NCI-H1436 (cell line): ENCODE measurements at regions not wholly inside any gene's neighbourhood (a gene's known extent, or its start where the extent isn't known, plus 50 kb on each side); places are given as distances from the start of the nearest gene placed in this dataset.
A peak's percentile ranks its signal among the peaks of the same experiment; 100 is the strongest.
"Not testable (repeated sequence)": the region's sequence is repeated elsewhere in the genome, so short reads cannot be mapped to it uniquely, and the experiment has no call there.

ENCODE experiments used
- DNase-seq: peaks from one replicate; lab custom pipeline; 2025; lab: John Stamatoyannopoulos, UW

DNA sequence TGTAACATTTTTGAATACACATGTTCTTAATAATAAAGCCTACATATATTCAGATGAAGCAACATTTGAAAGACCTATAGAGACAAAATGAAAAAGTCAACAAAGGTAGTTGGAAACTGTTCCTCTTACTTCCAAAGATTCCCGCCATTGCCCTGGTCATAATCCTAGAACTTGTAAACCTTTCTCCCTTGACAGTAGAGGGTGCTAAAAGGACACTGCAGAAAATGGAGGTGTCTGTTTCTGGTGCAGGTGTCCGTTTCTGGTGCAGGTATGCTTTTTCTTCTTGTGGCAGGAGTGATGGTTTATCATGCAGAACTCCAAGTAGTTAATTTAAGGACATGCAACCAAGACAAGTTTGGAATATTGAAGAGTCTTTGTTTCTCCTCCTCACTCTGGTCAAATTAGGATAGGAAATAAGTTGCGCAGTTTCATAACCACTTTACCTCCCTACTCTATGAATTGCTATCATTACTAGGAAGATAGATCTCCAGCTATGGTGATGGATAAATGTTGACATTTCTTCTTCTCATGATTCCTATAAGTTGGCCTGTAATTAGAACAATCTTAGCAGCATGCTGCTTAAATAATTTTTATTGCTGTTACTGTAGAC is 56.0 kb upstream of the FAM174A start:
- peak; percentile 30 for DNase-seq

DNA sequence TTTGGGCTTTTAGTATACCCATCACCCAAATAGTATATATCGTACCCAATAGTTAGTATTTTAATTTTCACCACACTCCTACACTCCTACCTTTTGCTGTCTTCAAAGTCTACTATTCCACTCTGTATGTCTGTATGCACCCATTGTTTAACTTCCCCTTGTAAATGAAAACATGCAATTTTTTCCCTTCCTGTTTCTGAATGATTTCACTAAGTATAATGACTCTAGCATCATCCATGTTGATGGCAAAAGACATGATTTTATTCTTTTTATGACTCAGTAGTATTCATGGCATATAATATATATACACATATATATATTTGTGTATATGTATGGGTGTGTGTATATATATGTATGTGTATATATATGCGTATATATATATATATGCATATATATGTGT is 63.1 kb upstream of the FAM174A start:
- no peak for DNase-seq

DNA sequence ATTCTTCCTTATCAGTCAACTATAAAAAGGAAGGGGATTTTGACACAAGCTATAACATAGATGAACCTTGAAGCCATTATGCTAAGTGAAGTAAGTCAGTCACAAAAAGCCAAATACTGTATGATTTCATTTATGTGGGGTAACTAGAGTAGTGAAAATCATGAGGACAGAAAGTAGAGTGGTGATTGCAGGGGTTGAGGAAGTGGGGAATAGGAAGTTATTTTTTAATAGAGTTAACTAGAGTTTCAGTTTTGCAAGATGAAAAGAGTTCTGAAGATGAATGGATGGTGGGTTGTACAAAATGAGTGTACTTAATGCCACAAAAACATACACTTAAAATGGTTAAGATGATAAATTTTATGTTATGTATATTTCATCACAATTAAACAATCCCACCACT is 65.4 kb upstream of the FAM174A start:
- no peak for DNase-seq

DNA sequence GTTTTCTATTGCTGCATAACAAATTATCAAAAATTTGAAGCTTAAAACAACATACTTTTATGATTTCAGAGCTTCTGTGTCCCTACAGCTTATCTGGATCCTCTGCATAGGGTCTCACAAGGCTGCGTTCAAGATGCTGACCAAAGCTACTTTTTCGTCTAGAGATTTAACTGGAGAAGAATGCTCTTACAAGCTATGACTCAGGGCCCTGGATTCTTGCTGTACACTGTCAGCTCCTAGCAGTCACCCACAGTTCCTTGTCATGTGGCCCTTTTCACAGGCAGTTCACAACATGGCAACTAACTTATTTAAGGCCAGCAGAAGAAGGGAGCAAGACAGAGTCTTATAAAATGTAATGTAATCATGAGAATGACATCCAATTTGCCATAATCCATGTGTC is 70.8 kb upstream of the FAM174A start:
- DNase-seq: no peak

DNA sequence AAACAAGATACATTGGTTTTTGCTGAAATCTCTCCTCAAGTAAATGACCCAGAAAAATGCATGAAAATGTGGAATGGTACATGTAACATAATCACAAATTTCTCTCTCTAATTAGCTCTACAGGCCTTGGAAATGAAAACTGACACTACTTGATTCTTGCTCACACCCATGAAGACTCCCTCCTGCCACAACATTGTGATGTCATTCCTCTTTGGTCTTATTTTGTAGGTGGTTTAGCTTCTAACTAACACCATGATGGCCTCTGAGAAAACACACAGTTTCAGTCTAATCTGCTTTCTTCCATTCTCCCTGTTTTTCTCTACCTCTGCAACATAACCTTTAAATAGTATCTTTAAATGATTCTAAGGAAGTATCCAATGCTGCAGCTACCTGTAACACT is 78.6 kb upstream of the FAM174A start:
- DNase-seq: no peak

DNA sequence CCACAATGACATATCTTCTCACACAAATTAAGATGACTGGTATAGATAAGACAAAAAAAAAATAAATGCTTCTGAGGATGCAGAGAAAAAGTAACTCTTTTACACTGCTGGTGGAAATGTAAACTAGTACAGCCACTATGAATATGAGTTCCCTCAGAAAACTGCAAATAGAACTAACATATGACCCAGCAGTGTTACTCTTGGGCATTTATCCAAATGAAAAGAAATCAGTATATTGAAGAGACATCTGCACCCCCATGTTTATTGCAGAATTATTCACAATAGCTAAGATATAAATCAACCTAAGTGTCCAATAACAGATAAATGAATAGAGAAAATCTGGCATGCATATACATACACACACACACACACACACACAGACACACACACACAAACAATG is 83.0 kb upstream of the FAM174A start:
- no peak for DNase-seq

DNA sequence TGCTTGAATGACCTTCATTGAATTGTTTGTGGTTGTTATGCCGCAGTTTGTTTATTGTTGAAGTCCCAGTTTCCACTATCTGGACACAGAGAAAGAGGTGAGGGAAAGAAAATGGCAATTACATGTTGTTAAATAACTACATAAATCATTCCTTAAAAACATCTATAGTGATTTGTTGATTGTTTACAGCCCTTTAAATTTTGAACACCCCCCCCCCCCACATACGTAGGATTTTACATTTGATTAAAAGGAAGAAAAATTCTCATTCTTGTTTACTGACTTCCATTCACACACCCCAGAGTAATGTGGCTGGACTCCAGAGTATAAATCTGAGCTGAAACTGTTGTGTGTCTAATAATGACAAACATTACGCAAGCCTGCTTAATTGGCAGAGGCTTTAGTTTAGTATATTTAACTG is 87.1 kb upstream of the FAM174A start:
- no peak for DNase-seq

DNA sequence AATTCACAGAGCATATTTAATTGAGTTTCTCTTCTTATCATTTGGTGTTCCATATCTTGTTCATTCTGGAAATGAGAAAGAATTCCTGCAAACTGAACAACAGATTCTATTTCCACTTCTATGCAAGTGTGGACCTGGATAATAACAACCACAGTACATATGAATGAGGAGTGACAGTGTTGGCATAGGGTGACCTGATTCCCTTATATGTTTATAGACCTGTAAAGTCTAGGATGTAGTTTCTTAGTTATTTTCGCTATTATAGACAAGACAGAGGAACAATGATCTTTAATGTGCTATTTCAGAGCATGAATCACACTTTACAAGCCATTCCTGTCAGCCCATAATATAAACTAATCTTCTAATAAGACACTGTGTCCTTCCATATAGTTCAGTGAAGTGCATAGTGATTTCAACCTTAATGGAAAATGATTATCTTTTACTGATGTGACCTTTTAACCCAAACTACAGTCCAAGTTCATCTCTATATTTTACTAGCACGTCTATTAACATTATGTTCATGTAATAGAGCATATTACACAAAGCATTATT is 88.2 kb upstream of the FAM174A start:
- no peak for DNase-seq

DNA sequence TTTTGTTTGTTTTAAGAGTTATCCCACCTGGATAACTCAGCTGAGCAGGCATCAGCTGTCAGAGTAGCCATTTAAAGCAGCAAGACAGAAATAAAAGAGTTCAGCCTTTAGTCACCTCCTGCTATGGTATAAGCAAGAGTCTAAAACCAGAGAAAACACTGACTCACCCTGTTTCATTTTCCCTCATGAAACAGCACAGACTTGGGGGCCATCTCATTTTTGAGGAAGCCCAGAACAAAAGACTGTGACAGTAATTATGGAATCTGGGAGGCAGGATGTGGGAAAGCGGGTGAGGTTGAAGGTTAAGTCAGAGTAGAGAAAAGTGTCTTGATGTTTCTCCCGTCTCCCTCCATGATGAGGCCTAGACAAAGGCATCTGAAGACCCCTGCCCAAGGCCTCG is 90.2 kb upstream of the FAM174A start:
- no peak for DNase-seq

DNA sequence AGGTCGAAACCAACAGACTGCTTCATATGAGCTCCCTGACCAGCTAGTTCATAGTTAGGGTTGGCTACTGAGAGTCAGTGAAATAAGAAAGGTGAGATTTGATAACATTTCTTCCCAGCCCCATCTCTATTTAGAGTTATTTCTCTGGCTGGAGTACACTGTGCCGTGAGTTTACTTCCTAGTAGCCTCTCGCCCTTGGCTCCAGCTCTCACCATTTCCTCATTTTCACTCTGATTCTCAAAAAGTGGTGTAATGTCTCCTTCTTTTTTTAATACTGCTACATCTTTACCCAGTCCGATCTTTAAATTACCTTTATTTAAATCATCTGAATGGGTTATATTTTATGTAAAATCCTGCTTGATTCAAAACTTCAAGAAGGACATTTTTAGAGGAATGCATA is 100.4 kb upstream of the FAM174A start:
- DNase-seq: no peak

DNA sequence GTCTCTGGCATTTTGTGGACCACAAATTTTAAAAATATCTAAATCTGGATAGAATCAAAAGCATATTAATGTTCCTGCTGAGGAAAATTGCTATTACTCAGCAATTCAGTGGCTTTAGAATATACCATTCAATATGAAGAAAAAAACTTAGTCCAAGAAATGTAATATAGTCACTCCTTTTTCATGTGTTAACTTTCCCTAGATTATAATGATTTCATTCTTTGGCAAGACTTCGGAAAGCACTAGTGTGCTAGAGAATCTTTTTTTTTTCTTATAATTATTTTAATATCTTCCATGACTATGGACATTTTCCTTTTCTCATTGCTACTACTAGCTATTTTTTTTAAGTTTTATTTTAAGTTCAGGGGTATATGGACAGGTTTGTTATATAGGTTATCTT is 102.4 kb upstream of the FAM174A start:
- DNase-seq: no peak

DNA sequence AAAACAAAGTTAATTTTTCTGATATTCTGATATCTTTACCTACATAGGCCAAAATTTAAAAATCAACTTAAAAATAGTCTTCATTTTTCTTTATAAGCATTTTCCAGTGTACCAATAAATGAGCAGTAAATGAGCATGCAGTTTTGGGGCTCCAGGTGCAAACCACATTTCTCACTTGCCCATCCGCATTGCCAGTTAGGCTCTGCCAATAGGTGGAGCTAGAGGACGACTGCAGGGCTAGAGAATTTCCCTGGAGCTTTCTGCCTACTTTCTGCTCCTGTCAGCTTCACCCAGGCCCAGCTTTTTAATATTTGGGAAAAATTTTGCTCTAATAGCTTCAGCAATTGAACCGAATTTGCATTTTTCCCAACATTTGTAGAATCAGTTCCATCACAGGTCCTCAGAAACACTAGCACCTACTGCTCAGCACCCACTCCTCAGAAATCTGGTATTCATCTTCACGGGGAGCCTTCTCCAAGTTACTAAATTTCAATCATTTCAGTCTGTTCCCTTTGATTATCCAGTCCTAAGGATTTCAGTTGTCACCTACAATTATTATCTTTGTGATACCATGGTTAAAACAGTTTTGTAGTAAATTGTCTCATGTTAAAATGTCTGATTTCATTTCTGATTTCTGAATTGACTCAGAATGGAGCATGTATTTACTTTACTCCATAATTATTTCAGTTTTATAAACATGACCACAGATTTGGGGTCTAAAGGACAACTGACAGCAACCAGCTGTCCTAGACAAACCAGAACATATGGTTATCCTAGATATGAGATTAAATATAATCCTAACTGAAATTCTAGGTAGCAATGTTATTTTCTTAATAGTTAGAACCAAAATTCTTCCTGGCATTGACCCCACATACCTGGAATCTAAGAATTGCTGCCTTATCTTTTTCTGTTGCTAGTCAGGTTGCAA is 104.6 kb upstream of the FAM174A start:
- peak; percentile 48 for DNase-seq

DNA sequence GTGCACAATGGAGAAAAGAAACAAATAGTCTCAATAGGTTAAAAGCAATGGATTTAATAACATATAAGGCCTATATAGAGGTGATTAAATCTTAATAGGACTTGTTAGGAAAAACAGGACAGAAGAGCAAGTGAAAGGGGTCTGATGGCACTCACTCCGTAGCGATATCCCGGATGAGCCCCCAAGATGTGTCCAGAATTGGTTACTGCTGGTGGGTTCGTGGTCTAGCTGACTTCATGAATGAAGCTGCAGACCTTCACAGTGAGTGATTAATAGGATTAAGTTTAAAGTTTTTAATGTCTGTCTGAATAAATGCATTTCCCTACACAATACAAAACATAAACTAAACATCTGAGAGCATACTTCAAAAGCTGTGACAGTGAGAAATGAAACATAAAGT is 110.4 kb upstream of the FAM174A start:
- DNase-seq: no peak

DNA sequence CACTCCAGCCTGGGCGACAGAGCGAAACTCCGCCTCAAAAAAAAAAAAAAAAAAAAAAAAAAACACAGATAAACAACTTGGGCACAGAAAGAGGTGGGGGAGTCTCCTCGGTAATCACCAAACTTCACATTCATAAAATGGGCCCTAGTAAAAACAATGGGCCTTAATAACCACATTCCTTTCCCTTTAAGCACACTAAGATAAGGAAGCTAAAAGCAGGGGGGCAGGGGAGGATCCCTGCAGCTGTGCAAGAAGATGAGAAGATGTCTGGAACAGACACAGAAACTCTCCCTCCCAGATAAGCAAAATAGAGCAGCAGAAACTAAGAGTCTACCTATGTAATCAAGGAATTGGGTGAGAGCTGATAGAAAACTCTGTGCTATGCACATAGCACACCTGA is 111.2 kb upstream of the FAM174A start:
- no peak for DNase-seq

DNA sequence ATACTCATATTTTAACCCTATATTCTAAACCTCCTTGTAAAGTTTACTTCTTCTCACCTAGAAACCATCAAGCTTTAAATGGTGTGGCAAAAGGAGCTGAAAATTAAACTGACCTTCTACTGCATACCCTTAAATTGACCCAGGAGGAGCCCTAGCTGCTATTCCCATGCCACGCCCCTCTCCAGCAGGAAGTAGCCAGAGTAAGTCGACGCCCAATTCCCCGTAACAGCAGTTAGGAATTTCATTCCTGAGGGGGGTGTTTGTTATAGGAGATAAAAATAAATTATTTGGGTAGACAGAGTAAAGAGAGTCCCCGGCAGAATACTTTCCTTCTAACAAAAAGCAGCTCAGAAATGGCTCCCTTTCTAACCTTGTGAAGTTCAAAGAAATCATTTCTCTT is 111.8 kb upstream of the FAM174A start:
- DNase-seq: no peak

DNA sequence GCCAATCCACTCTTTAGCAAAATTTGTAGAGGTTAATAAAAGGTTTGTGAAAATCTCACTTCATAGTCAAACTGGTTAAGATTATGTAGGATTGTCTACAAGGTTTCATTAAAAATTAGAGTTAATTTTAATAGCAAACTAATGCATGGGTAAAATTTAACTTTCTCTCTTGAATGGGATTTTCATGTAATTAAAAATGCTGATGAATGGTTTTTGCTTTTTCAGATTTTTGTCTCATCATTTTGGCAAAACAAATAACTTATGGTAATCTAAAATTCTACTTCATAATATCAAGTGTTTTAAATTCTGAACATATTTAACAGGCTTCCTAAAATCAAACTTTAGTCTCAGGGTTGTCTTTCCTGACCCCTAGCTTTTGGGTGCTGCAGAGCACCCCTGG is 113.8 kb upstream of the FAM174A start:
- DNase-seq: no peak

DNA sequence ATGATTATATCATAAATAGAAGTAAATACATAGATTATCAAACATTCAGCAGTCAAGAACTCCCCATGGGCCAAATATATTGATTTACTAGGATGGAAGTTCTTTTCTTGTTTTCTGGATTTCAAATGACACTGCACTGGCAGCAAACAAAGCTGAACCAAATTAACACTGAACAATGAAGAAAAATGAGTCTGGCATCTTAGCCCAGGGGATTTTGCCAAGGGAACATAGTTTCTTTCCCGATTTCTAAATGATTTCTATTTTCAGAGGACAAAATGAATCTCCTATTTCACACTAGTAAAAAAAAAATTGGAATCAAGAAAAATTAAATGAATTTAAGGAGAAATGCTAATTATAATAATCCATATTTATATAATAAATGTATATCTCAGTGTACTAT is 116.9 kb upstream of the FAM174A start:
- DNase-seq: no peak

DNA sequence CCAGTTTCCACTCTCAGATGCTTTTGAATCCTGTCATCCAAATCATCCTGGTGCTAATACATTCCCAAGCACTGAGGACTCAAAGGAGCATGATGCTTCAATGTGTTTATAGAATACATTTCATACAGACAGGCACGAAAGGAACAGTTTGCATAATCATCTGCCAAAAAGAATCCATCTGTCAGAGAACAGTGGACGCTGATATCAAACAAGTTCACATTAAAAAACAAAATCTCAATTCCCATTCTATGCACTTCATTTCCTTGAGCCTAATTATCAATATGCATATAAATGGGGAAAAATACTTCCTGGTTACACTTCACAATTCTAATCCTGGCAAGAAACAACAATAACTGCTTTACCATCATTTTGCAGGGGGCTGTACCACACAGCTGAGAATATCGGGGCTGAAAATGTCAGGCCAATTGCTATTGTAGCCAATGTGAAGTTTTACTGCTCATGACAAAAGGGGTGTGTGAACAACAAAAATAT is 125.5 kb upstream of the FAM174A start:
- DNase-seq: no peak

DNA sequence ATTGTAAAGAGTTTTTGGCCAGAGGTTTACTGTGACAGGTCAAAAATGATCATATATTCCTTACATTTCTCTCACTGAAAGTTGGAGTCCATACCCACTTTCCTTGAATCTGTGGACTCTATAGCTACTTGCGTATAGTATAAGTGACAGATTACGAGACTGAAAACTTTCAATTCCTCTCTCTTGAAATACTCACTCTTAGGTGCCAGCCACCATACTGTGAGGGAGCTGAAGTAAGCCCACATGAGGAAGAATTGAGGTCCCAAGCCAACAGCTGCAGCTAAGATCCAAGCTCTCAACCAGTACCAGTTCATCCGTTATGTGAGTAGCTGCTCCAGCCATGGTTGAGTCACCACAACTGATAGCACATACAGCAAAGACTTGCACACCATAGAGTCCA is 128.1 kb upstream of the FAM174A start:
- DNase-seq: no peak

DNA sequence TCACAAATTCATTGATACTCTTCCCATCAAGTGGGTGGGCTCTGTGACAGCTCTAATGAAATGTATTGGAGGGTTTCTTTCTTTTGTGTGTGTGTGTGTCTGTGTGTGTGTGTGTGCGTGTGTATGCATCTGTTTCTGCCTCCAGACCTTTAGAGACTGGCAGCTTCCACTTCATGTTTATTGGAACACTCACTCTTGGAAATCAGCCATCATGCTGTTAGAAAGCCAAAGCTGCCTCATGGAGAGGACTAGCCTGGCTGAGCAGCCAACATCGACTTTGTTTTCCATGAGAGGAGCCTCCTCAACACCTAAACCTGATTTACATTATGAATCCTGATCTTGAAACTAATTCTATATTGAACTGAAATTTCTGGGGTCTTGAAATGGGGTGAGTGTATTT is 128.5 kb upstream of the FAM174A start:
- DNase-seq: no peak

DNA sequence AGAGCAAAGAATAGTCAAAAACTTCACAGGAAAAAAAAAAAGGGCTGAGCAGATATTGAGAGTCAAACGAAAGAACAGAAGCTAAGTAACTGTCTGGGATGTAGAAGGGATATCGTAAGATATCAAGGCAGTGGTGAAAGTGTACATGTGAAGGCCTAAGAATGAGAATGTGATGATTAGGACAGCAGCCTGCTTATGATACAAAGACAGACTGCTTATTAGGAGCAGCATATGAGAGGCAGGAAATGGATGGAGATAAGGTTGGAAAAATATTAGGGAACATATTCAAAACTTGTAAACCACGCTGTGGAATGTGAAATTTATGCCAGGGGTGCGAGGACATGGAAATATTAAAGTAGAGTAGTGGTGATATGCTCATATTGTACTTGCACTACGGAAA is 133.1 kb upstream of the FAM174A start:
- DNase-seq: no peak

DNA sequence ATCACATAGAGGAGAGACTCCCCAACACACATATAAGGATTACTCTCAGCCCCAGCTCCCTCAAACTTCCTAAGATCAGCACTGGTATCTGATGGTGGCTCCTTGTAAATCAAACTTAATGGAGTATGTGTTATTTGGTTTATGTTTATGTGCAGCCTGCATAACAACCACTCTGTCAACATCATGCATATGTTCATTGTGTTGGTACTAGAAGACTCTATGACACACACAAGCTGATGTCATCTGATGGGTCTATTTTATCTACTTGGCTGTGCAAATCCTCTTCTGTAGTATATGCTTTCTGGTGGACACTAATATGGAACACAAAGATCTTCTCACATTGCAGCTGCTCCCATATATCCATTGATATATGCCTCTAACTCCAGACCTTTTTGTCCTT is 134.0 kb upstream of the FAM174A start:
- no peak for DNase-seq

DNA sequence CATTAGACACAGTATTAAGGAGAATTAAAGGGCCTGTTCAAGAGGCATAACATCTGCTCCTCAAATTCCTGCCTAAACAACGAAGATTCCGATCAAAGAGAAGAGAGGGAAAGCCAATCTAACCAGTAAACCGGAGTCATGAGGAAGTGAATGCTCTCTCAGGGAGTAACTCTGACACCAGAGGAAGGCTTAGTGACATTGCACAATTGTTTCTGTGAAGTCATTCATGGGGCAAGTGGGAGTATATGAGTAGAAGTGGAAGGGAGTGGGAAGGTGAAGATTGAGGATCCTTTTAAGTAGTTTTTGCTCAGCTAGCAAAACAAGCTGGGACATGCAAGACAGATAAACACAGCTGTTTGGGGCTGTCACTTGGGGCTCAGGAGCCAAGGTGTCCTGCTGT is 136.4 kb upstream of the FAM174A start:
- DNase-seq: not testable (repeated sequence)
